NCI-H187 (cell line): ENCODE measurements at regions not wholly inside any gene's neighbourhood (a gene's known extent, or its start where the extent isn't known, plus 50 kb on each side); places are given as distances from the start of the nearest gene placed in this dataset.
"Not testable (repeated sequence)": the region's sequence is repeated elsewhere in the genome, so short reads cannot be mapped to it uniquely, and the experiment has no call there.

Experiments used
- DNase-seq, 2 experiments: peaks; one replicate each; lab custom pipeline; 2025; lab: John Stamatoyannopoulos, UW

DNA sequence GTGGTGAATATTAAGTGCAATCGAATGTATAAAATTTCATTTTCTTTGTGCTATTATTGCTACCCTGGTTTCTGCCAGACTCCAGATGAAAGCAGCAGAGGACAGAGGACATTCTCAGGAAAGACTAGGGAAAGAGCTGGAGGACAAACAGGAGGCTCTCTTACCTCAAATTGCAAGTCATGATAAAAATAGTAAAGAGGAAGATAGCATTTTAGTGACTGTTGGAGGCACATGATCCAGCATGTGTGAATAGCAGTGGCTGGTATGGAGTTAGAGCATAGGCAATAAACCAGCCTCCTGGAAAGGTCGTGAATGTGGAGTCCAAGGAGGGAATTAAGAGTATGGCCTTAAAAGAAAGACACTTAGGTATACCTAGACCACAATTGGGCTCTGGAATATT is 1040.0 kb downstream of the STPG2 start:
- DNase-seq = no peak

DNA sequence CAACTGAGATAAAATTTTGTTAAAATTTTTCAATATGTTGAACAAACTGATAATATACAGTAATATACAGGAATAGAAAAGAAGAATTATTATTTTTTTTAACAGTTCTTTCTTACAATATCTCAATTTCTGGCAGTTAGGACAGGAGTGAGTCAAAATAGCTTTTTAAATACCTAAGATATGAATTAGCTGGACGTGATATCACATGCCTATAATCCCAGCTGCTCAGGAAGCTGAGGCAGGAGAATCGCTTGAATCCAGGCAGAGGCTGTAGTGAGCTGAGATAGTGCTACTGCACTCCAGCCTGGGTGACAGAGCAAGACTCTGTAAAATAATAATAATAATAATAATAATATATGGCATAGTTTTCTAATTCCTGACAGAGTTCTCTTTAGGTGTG is 1039.3 kb downstream of the STPG2 start:
- DNase-seq = no peak

DNA sequence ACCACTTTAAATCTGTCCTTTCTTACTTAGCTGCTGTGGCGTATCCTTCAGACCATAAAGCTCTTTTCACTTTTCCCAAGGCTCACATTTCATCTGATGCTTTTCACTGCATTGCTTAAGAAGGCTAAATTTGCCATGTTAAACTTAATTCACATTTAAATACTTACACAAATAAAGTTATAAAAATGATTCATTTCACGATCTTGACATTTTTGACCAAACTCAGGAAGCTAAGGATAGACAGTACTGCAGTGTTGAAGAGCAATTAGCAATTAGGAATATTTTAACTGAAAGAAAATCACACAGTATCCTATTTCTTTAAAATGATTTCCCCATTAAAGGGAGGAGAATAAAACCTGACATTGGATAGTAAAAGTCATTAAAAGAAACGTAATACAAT is 1038.6 kb downstream of the STPG2 start:
- no peak for DNase-seq

DNA sequence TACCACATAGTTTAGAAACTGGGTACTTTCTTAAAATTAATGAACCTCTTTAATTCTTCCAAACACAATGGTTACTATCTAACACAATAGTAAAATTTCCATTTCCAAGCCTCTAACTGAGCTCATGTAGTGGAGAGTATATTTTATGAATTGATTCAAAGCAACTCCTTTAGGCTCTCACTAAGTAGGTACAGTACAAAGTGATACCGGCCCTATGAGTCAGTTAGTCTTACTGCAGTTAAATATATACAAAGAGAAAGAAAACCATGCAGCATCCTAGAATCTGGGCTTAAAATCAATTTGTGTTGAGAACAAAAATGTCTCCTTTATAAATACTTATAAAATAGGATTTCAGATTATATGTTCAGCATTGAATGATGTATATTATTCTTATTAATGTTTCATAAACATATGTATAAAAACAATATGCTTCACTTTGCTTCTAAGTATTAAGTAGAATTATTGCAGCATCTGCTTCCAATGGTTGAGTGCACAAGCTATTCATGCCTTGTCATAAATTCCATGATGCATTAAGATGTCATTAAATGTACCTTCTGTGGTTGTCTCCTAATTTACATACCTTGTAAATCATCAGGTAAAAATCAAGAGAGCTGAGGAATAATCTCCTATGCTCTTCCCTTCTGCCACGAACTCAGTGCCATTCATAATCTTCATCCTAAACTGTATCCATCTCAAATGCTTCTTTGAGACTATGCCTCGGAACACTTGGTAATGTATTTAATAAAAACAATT is 1037.8 kb downstream of the STPG2 start:
- no peak for DNase-seq

DNA sequence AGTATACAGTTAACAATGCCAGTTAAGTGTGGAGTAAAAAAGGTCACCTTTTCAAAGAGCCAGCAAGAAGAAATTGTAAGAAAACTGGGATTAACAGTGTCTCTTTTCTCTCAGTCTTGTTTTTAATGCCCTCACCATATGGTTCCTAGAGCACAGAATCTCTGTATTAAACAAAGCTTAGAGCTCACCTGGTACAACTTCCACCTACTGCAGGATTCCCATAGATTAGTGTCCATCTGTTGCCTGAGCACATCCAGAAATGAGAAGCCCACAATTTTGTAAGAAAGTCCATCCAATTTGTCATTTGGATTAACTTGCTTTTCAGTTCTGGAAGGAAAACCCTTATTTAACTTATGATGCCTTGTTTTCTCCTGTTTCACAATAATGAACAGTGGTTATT is 1037.1 kb downstream of the STPG2 start:
- no peak for DNase-seq

DNA sequence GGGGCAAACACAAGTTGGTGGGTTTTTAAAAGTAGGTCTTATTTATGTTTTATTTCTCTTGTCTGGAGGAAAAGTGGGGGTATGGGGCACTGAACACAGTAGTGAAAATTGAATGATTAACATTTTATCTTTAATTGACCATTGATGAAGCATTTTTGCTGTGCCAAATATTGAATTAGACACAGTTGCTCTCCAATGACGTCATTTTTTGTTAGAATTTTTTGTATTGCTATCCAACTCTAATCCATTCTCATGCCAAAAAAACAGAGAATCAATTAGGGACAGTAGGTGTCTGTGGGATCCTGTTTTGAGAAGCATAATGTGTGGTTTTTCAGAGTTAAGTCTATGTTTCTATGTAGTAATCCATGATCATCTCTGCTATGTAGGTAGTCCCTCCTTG is 1032.8 kb downstream of the STPG2 start:
- no peak for DNase-seq

DNA sequence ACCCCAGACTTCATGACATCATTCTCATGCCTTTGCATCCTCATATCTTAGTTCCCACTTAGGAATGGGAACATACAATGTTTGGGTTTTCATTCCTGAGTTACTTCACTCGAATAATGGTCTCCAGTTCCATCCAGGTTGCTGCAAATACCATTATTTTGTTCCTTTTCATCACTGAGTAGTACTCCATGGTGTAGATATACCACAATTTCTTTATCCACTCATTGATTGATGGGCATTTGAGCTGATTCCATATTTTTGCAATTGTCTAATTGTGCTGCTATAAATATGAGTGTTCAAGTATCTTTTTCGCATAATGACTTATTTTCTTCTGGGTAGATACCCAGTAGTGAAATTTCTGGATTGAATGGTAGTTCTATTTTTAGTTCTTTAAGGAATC is 1026.8 kb downstream of the STPG2 start:
- no peak for DNase-seq

DNA sequence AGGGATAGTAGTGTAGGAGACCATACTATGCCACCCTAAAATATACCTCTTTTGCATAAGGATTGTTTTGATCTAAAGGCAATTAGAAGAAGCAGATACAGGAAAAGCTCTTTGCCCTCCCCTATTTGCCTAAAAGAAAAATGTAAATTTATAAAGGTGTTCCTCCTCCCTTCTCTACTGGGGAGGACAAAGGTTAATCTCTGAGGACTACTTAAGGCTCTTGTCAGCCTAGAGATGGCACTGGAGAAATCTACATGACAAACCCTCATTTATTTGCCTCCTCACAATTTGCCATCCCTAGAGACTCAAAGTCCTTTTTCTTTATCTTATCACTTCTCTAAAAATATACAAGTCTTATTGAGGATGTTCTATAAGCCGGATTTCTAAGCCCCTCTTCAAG is 1021.8 kb downstream of the STPG2 start:
- no peak for DNase-seq

DNA sequence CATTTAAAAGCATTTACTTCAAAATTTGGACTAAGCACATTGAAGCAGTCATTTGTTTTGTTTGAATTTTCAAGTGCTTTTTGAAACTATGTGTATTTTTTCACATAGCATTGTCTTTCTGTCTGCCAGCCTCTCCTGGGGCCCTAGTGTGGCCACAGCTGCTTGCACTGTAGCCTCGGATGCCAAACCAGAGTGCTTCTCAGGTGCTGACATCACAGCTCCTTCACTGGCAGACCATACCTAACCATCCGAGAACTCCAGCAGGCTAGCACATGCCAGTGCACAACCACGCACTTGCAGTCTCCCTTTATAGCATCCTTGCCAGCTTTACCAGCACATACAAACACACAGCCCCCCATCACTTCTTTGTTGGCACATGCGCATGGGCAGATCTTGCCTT is 1019.7 kb downstream of the STPG2 start:
- DNase-seq = no peak

DNA sequence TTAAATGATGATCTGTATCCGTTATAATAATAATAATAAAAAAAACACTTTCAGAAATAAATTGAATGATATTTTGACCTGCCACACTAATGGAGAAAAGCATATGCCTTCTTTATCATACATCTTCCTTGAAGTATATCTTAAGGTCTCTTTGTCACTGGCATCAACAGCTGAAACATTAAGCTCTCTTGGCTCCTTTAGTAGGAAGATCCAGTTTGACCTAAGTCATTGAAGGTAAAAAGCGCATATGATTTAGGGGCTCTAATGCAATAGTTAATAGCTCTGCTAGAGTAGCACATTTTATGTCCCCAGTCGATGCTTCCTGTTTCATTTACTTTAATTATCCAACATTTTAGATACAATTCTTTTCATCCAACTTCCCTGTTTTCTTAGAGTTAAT is 1010.8 kb downstream of the STPG2 start:
- no peak for DNase-seq

DNA sequence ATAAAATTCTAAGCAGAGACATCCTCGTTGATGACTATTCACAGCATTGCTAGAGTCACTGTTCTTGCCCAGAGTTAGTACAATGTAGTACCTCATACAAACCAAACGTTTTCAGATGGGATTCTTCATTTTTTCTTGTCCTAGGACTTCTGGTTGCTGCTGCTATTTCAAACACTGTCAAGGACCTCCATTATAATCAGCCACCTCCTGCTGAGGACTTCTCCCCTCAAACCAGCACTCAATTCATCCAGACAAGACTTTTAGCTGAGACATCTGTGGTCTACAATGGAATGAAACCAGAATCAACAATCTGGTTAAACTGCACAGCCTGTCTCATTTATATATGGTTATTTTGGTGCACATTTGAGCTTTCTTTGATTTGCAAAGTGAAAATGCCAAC is 1008.8 kb downstream of the STPG2 start:
- DNase-seq = no peak

DNA sequence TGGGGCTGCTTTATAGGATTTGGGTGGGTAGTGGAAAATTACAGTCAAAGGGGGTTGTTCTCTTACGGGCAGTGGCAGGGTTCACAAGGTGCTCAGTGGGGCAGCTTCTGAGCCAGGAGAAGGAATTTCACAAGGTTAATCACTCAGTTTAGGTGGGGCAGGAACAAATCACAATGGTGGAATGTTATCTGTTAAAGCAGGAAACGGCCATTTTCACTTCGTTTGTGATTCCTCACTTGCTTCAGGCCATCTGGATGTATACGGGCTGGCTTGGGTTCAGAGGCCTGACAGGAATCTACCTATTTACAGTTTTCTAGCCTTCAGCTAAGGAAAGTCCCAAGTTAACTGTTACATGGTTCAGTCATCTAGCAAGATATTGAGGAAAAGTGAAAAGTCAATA is 1003.5 kb downstream of the STPG2 start:
- no peak for DNase-seq

DNA sequence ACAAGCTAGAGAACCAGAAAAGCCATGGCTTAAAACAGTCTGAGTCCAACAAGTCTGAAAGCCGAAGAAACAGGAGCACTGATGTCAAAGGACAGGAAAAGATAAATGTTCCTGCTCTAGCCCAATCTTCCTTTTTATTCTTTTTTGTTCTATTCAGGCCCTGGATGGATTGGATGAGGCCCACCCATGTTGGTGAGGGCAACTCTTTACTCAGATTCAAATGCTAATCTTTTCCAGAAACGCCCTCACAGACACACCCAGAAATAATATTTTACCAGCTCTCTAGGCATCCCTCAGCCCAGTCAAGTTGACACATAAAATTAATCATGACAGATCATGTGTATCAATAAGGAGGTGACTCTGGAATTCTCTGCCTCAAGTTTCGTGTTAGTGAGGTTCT is 1002.7 kb downstream of the STPG2 start:
- DNase-seq = no peak

DNA sequence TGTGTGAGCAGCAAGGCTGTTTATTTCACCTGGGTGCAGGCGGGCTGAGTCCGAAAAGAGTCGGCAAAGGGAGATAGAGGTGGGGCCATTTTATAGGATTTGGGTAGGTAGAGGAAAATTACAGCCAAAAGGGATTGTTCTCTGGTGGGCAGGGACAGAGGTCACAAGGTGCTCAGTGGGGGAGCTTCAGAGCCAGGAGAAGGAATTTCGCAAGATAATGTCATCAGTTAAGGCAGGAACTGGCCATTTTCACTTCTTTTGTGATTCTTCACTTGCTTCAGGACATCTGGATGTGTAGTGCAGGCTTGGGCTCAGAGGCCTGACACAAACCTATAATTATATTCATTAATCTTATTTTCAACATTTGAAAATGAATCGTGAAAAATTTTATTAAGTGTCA is 1001.9 kb downstream of the STPG2 start:
- DNase-seq = not testable (repeated sequence)

DNA sequence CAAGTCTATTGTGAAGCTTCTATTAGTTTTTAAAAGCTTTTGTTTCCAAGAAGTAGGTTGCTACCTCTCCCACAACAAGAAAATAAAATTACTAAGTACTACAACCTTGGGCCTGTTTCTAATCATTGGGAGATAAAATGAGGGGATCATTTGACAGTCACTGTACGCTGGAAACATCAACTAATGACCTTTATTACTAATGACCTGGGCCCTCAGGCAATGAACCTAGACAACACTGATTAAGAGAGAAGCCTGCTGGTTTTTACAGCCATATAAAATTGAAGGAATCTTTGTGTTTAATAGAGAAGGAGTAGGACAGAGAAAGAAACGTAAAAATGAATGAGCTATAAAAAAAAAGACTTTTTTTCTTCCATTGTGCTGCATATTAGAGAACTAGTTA is 1000.9 kb downstream of the STPG2 start:
- no peak for DNase-seq

DNA sequence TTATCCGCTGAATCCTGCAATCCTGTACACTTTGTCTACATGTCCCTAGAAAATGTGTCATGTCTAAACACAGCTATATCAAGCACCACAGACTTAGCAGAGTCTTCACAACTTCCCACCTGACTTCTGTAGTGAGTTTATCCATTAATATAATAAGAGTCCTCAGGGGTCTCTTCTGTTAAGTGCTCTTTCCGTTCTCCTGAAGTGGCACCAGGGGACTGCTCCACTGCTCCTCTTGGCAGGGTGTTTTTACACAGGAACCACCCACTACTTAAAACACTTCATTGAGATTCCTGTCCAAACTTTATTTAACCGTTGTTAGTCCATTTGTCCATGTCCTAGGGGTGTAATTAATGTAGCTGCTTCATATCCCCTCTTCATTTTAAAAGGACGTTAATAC is 1000.4 kb downstream of the STPG2 start:
- peak in 1 of 2 experiments; percentile 16 for DNase-seq

DNA sequence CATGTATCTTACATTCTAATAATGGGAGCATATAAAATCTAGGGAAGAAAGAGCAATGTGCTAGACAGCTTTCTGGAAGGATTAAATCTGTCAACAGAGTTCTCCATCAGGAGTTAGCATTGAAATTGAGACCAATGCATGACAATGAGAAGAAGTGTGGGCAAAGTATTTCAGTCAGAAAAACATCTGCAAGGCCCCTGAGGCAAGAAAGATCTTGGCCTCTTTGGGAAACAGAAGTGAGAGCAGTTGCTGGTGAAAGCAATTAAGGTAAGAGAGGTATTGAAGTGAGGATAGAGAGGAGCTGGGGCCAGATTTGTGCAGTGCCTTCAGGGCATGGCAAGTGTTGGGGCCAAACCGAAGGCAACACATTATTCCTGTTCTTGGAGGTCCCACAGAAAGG is 999.1 kb downstream of the STPG2 start:
- no peak for DNase-seq

DNA sequence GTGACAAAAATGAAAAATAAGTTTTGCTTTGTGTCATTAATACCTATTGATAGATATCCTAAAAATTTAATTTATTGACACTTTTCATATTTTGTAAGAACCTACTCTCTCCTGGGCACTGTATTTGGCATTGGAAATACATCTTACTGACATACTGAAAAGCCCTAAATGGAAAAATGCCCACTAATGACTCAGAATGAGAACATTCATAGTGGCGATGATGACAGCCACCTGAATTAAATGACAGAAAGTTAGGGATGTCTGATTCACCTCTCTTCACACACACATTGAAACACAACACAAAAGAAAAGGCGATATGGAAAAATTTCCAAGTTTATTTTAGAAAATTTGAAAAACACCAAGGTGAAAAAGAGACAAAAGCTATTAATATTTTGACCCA is 992.3 kb downstream of the STPG2 start:
- no peak for DNase-seq

DNA sequence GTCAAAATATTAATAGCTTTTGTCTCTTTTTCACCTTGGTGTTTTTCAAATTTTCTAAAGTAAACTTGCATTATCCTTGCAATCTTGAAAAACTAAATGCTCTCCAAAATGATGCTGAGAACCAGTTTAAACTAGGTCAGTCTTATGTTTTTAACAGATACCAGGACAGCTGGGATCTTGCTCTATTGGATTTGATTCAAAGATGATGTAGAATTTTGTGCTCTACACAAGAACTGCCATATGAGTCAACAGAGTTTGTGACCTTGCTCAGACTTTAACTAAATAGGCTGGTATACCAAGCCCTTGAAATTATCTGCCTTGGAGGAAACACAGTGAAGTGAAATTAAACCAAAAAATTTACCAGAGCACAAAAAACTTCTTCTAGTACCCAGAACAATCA is 991.1 kb downstream of the STPG2 start:
- DNase-seq = no peak

DNA sequence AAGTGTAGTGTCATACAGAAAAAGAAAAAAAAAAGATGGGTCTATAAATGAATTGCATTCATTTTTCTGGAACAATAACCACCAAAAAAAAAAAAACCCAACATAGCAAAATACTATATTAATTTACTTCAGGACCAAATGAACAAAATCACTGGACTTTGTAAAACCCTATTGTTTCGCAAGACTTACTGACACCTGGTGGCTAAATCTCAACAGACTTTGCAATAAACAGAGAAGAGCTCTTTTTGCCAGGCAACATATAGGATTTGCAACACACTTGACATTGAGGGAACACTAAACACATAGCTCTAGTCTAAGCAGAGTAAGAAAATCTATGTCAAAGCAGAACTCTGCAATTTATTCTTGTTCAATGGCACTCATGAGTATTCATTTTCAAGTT is 990.2 kb downstream of the STPG2 start:
- peak in 1 of 2 experiments; percentile 4 for DNase-seq

DNA sequence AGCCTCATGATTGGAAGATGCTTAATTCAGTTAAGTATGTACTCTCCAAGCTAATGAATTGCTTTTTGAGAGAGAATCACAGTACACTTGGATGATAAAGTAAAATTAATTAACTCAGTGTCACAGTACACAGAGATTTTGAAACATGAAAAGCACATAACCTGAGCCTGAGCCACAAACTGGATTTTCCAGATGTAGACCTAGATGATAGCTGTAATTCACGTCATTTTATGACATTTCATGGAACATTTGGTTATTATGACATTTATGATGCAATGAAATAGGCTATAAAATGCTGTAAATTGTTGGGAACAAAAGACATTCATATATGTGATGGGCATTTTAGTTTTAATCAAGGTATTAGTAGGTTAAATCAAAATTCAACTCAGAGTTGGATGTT is 983.7 kb downstream of the STPG2 start:
- DNase-seq = no peak

DNA sequence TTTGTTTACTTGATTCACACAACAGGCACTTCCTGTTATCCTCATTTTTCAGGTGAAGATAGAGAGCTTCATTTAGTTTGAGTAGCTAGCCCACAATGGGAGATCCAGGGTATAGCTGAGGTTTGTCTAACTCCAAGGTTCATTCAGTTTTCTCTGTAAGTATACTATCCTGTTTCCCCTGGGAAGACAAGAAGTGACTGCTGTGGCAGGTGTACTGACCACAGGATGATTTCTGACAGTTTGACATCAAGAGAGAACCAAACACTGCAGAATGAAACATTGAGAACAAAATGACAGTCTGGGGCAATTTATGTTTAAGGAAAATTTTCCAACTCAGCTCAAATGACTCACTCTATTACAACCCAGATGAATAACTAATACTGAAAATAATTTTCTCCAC is 958.0 kb downstream of the STPG2 start:
- DNase-seq = peak; percentile 13 to 29

DNA sequence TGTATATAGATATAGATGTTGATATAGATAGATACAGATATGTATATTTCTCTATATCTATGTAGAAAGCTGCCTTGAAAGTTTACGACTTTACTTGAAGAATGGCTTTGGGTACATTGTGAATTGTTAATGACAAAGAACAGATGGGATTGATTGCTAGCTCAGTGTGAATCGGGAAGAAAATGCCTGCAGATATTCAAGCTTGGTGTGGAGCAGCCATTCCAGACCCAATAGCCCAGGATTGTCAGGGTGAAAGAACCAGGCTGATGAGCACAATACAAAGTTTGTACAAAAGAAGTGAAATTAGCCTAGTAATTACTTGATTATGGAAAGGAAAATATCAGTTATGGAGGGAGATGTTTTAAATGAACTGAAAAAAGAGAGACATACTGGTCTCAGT is 946.2 kb downstream of the STPG2 start:
- DNase-seq = no peak

DNA sequence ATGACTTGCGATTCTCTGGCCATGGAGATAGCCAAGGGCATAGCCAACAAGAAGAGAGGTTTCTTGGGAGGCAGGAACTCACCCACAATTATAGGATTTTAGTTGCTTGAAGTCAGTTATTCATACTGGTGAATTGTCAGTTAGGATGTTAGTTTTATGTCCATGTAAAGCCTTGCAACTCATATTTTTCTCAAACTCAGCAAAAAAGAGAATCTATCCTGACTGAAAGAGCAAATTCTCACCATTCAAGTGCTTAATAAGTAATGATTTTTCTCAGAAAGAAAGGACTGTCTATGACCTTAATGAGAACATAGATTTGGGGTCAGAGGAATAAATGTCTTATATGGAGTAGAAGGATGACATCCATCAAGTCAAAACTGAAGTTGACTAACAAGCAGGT is 934.5 kb downstream of the STPG2 start:
- DNase-seq = no peak
